ENCODE measurements at regions not wholly inside any gene's neighbourhood (a gene's known extent, or its start where the extent isn't known, plus 50 kb on each side); places are given as distances from the start of the nearest gene placed in this dataset.

DNA sequence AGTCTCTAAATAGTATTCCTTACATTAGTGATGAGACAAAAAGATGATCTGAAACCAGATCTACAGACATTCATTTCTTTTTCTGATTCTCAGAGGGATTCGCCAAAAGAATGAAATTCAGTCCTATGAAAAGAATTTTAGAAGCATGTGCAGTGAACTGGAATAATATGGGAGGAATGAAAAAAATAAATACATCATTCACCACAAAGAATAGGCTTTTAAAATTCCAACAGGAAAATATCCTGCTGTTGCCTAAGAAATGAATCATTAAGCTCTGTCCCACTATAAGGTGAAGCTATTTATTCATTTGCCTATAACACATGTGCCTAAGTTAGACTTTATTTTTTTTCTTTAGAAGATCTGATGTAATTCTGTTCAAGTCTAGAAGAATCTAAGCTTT, 165.9 kb downstream of the IL15 start:
- DNase-seq (ENCODE audit: low read depth), result no peak
- no peak overlapping the region for H3K4me3 ChIP-seq (ENCODE audit: low read depth, low read length)
- TF ChIP-seq, protein P1, sequence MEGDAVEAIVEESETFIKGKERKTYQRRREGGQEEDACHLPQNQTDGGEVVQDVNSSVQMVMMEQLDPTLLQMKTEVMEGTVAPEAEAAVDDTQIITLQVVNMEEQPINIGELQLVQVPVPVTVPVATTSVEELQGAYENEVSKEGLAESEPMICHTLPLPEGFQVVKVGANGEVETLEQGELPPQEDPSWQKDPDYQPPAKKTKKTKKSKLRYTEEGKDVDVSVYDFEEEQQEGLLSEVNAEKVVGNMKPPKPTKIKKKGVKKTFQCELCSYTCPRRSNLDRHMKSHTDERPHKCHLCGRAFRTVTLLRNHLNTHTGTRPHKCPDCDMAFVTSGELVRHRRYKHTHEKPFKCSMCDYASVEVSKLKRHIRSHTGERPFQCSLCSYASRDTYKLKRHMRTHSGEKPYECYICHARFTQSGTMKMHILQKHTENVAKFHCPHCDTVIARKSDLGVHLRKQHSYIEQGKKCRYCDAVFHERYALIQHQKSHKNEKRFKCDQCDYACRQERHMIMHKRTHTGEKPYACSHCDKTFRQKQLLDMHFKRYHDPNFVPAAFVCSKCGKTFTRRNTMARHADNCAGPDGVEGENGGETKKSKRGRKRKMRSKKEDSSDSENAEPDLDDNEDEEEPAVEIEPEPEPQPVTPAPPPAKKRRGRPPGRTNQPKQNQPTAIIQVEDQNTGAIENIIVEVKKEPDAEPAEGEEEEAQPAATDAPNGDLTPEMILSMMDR (IDR thresholded peaks at IDR 0.05; ENCODE audit: control insufficient read depth, extremely low read depth, insufficient read depth), result no peak

DNA sequence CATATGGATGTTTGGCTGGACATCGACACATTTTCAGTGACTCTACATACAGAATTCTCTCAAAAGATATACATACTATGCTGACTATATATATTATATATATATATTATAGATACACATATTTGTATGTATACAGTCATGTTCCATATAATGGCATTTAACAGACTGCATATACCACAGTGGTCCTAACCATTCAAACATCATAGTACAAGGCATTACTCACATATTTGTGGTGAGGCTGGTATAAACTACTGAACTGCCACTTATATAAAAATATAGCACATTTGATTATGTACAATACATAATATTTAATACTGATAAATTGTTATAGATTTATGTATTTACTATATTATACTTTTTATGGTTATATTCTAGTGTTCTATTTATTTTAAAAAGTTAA, 168.5 kb downstream of the IL15 start:
- H3K4me3 ChIP-seq (ENCODE audit: low read depth, low read length), result no peak overlapping the region
- TF ChIP-seq, protein P1 (IDR thresholded peaks at IDR 0.05; ENCODE audit: control insufficient read depth, extremely low read depth, insufficient read depth), result no peak
- no peak for DNase-seq (ENCODE audit: low read depth)

DNA sequence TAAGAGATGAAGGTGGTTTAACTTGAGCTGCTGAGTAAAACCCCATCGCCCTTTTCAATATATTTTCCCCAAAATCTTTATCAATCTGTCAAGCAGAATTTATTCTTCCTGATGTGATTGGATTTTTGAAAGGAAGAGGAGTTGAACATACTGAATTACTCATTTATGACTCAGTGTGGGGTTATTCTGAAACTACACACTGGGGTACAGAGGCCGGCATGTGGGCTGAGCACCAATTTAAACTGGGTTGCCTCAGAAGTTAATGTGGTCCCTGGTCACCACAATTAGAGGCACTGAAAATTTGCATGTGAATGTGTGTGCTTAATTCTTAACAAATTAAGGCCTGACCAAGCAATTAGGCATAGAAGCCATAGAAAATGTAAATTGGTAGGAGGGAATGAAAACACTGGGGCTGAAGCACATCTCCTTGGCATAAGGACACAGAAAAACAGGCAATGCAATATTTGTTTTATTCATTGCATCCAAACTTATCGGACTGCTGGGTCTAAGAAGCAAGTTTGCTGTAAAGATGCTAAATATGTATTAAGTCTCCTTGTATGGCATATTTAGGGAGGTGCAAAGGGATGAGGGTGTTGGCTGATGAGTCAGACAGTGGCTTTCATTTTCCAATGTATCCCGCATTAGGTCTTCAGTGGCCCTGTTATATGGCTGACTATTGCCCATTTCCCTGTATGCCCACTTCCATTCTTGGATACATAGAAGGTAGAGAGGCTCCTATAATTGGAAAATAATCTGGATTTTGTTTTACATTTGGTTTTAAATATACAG, 170.9 kb downstream of the IL15 start:
- H3K4me3 ChIP-seq (ENCODE audit: low read depth, low read length), result no peak overlapping the region
- TF ChIP-seq, protein P1 (IDR thresholded peaks at IDR 0.05; ENCODE audit: control insufficient read depth, extremely low read depth, insufficient read depth), result no peak
- no peak for DNase-seq (ENCODE audit: low read depth)

DNA sequence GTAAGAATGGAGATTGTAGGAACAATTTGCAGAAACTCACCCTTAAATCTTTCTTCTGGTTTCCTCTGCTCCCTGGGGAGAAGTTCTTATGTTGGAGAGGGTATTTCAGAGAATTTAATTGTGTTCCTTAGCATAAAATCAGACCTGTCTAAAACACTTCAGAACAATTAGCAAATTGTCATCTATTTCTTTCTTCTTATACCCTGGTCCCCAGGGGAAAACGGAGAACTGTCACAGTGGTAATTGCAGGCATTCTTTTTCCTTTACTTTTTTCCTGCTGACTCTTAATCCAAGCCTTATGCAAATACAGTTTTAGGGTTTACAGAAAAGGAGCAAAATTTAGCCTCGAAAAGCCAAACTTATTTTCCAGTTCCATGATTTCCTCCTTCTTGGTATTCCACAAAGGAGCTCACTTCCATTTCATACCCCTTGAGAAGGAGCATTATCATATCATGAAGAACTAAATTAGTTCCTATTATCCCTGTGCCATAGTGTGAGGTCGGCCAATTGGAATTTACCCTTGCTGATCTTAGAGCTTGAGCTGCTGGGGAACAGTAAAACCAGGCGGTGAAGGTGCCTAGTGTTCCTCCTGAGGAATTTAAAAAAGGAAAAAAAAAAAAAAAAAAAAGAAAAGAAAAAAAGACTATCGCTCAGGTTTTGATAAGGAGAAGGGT, 173.8 kb downstream of the IL15 start:
- no peak for DNase-seq (ENCODE audit: low read depth)
- TF ChIP-seq, protein P1 (IDR thresholded peaks at IDR 0.05; ENCODE audit: control insufficient read depth, extremely low read depth, insufficient read depth), result no peak
- H3K4me3 ChIP-seq (ENCODE audit: low read depth, low read length), result no peak overlapping the region

DNA sequence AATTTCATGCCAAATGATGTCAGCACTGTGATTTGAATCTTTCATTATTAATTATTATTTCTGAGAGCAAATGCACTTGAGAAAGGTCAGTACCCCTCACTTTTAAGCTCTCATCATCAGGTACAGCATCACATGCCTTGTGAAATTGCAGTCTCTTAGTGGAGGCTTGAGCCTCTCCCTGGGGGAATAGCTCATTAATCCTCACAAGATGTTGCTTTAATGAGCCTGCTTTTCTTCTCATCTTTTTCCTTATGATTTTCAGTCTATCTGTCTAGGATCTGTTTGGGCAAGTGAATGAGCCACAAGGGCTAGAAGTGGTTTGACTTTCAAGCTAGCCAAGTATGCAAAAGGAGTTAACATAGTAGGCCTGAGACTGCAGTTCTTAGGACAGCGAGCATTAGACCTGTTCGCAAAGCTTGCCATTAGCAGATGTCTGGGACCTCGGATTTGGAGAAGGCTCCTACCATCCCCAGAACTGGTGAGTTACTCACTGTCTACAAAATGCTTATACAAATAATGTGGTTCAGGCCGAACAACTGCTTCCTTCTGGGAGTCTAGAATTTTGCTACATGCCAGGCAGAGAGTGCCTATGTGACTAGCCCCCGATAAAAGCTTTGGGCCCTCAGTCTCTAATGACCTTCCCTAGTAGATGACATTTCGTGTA, 174.5 kb downstream of the IL15 start:
- no peak overlapping the region for H3K4me3 ChIP-seq (ENCODE audit: low read depth, low read length)
- DNase-seq (ENCODE audit: low read depth), result no peak
- TF ChIP-seq, protein P1 (IDR thresholded peaks at IDR 0.05; ENCODE audit: control insufficient read depth, extremely low read depth, insufficient read depth), result no peak

DNA sequence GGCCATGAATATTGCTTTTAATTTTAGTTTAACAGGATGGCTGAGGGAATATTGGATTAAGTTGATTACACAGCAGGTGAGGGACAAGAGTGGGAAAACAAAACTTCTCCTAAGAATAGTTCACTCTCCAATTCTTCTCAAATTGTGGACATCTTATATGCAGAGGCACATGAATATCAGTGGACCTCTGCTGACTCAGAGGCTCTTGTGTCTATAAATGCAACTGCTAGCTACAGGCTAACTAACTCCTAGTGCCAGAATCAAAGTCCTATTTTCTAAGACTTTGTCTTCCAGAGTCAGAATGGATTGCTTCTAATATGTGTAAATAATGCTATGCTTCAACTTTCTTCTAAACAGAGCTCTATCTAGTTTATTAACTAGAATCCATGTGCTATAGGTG, 175.8 kb downstream of the IL15 start:
- H3K4me3 ChIP-seq (ENCODE audit: low read depth, low read length), result no peak overlapping the region
- TF ChIP-seq, protein P1 (IDR thresholded peaks at IDR 0.05; ENCODE audit: control insufficient read depth, extremely low read depth, insufficient read depth), result no peak
- no peak for DNase-seq (ENCODE audit: low read depth)
